Upper lobe of left lung (tissue), 6 donors: ENCODE measurements at regions not wholly inside any gene's neighbourhood (a gene's known extent, or its start where the extent isn't known, plus 50 kb on each side); places are given as distances from the start of the nearest gene placed in this dataset.

Source experiments
- ATAC-seq, 2 donors: fragments of 200-7000 bp; cut with Tn5 transposase; one replicate each; pipeline ENCODE4 v1.9.1; 2022; ENCODE audit warnings: mild to moderate bottlenecking in 2 of 2, moderate library complexity in 2 of 2; ENCODE audit not compliant: low FRiP score in 2 of 2
- DNase-seq, 2 donors: peaks; one replicate each; pipeline ENCODE4 v3.0.0-alpha.2; 2019 to 2020
- H3K27ac ChIP-seq, 4 donors: fragments of 200-600 bp; sonication (generic); one replicate each; pipeline ENCODE4 v1.5.1; 2016 to 2019
- H3K27me3 ChIP-seq, 4 donors: fragments of 200-600 bp; sonication (generic); one replicate each; pipeline ENCODE4 v1.5.1; 2017 to 2019
- H3K36me3 ChIP-seq, 4 donors: fragments of 200-600 bp; sonication (generic); one replicate each; pipeline ENCODE4 v1.5.1; 2016 to 2019
- H3K4me1 ChIP-seq, 4 donors: fragments of 200-600 bp; sonication (generic); one replicate each; pipeline ENCODE4 v1.5.1; 2018 to 2019
- H3K4me3 ChIP-seq, 4 donors: fragments of 200-600 bp; sonication (generic); one replicate each; pipeline ENCODE4 v1.5.1; 2017 to 2019; ENCODE audit warnings: mild to moderate bottlenecking in 2 of 4, moderate library complexity in 1 of 4
- H3K9me3 ChIP-seq, 4 donors: fragments of 200-600 bp; sonication (generic); one replicate each; pipeline ENCODE4 v1.5.1; 2018 to 2019
- CTCF ChIP-seq, 6 experiments: fragments of 450-650 bp in 4 of 6; fragments of 200-600 bp in 2 of 6; sonication (generic) in 2 of 6; IDR thresholded peaks; one replicate each; pipeline ENCODE4 v1.5.1; 2016 to 2019; ENCODE audit warnings: antibody characterized with exemption in 6 of 6
- EP300 ChIP-seq, 4 donors: sonication (generic); formaldehyde crosslinking; IDR thresholded peaks; one replicate each; pipeline ENCODE4 v1.5.1; 2017; ENCODE audit warnings: antibody characterized with exemption in 4 of 4, control low read depth in 2 of 4
- POLR2A ChIP-seq, 4 donors: fragments of 450-650 bp; IDR thresholded peaks; one replicate each; pipeline ENCODE4 v1.5.1; 2016 to 2017; ENCODE audit warnings: antibody characterized with exemption in 4 of 4, mild to moderate bottlenecking in 2 of 4
- POLR2AphosphoS5 ChIP-seq, 2 donors: sonication (generic); formaldehyde crosslinking; IDR thresholded peaks; one replicate each; pipeline ENCODE4 v1.5.1; 2017; ENCODE audit warnings: antibody characterized with exemption in 2 of 2
- WGBS, 2 donors: methylation state at CpG; one replicate each; pipeline ENCODE4 v1.1.5; 2017 to 2018; 5-methylcytosine and 5-hydroxymethylcytosine counted together
- donor health status: DM: no; HTN: no; CAD: no; lungs with moderate emphysema.
- donor health status: DM: no; HTN: yes; CAD: no; lungs with severe emphysema.

- WGBS, 2 donors: 78 to 87% methylated on average over 11 of the region's 11 CpGs
- DNase-seq (no peak), ATAC-seq (no peak)
- Histone ChIP-seq H3K4me1 (no peaks in the 10 kb centered on the region), H3K36me3 (no peaks in the 10 kb centered on the region), H3K9me3 (peaks cover 0 to 5% (median 0%) of the 10 kb centered on the region in 4 donors), H3K27me3 (no peaks in the 10 kb centered on the region), H3K4me3 (no peak overlapping the region), H3K27ac (no peak overlapping the region)
- TF ChIP-seq POLR2A (IDR thresholded peaks at IDR 0.05) (no peak), POLR2AphosphoS5 (IDR thresholded peaks at IDR 0.05) (no peak), EP300 (IDR thresholded peaks at IDR 0.05) (no peak), CTCF (IDR thresholded peaks at IDR 0.05) (no peak)
Measured at GRCh38 chr1:5464366-5464765, 527.9 kb downstream of the NPHP4 start.

GRCh38 chr1:5460974-5461373 is 531.3 kb downstream of the NPHP4 start:
- no peak for ATAC-seq
- 63 to 82% methylated on average over 5 of the region's 5 CpGs for WGBS, 2 donors
- Histone ChIP-seq H3K27ac (no peak overlapping the region), H3K27me3 (no peaks in the 10 kb centered on the region), H3K4me1 (no peaks in the 10 kb centered on the region), H3K4me3 (no peak overlapping the region), H3K9me3 (peaks cover 0 to 5% (median 0%) of the 10 kb centered on the region in 4 donors), H3K36me3 (no peaks in the 10 kb centered on the region)
- TF ChIP-seq POLR2A (IDR thresholded peaks at IDR 0.05): no peak
- no peak for TF ChIP-seq POLR2AphosphoS5 (IDR thresholded peaks at IDR 0.05)
- no peak for TF ChIP-seq CTCF (IDR thresholded peaks at IDR 0.05)
- no peak for TF ChIP-seq EP300 (IDR thresholded peaks at IDR 0.05)
- DNase-seq: no peak

- 66 to 78% methylated on average over 10 to 11 of the region's 11 CpGs for WGBS, 2 donors
- H3K4me3 ChIP-seq: no peak overlapping the region
- ATAC-seq: no peak
- H3K4me1 ChIP-seq: no peaks in the 10 kb centered on the region
- H3K9me3 ChIP-seq: peaks cover 0 to 5% (median 0%) of the 10 kb centered on the region in 4 donors
- no peaks in the 10 kb centered on the region for H3K36me3 ChIP-seq
- TF ChIP-seq POLR2AphosphoS5 (IDR thresholded peaks at IDR 0.05) (no peak), EP300 (IDR thresholded peaks at IDR 0.05) (no peak), CTCF (IDR thresholded peaks at IDR 0.05) (no peak), POLR2A (IDR thresholded peaks at IDR 0.05) (no peak)
- no peak overlapping the region for H3K27ac ChIP-seq
- H3K27me3 ChIP-seq: no peaks in the 10 kb centered on the region
- no peak for DNase-seq
Measured at GRCh38 chr1:5459839-5460610, 532.2 kb downstream of the NPHP4 start.

DNA sequence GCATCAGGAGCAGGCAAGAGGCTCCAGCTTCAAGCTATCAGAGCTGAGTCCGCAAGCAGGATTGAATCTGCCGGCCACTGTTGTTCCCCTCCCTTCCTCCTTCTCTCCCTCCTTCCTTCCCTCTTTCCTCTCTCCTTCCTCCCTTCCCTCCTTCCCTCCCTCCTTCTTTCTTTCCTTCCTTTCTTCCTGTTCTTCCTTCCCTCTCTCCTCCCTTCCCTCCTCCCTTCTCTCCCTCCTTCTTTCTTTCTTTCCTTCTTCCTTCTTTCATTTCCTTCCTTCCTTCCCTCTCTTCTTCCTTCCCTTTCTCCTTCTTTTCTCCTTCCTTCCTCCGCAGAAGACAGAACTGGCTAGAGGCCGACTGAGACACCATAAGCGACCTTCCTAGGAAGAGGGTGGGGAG is 534.0 kb downstream of the NPHP4 start:
- Histone ChIP-seq H3K4me3 (no peak overlapping the region), H3K27me3 (no peaks in the 10 kb centered on the region), H3K9me3 (peaks cover 0 to 5% (median 0%) of the 10 kb centered on the region in 4 donors), H3K36me3 (no peaks in the 10 kb centered on the region), H3K27ac (no peak overlapping the region), H3K4me1 (no peaks in the 10 kb centered on the region)
- TF ChIP-seq CTCF (IDR thresholded peaks at IDR 0.05) (no peak), POLR2AphosphoS5 (IDR thresholded peaks at IDR 0.05) (no peak), POLR2A (IDR thresholded peaks at IDR 0.05) (no peak), EP300 (IDR thresholded peaks at IDR 0.05) (no peak)
- DNase-seq (no peak), ATAC-seq (no peak)
- WGBS, 2 donors: 72 to 75% methylated on average over 5 of the region's 5 CpGs
